ENCODE measurements at regions not wholly inside any gene's neighbourhood (a gene's known extent, or its start where the extent isn't known, plus 50 kb on each side); places are given as distances from the start of the nearest gene placed in this dataset.

- TF ChIP-seq, protein P1, sequence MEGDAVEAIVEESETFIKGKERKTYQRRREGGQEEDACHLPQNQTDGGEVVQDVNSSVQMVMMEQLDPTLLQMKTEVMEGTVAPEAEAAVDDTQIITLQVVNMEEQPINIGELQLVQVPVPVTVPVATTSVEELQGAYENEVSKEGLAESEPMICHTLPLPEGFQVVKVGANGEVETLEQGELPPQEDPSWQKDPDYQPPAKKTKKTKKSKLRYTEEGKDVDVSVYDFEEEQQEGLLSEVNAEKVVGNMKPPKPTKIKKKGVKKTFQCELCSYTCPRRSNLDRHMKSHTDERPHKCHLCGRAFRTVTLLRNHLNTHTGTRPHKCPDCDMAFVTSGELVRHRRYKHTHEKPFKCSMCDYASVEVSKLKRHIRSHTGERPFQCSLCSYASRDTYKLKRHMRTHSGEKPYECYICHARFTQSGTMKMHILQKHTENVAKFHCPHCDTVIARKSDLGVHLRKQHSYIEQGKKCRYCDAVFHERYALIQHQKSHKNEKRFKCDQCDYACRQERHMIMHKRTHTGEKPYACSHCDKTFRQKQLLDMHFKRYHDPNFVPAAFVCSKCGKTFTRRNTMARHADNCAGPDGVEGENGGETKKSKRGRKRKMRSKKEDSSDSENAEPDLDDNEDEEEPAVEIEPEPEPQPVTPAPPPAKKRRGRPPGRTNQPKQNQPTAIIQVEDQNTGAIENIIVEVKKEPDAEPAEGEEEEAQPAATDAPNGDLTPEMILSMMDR (IDR thresholded peaks at IDR 0.05; ENCODE audit: poor library complexity), result no peak
- TF ChIP-seq EZH2 (IDR thresholded peaks at IDR 0.05; ENCODE audit: borderline replicate concordance), result no peak
- no peak for TF ChIP-seq EZH2phosphoT487 (IDR thresholded peaks at IDR 0.05; ENCODE audit: low read depth, severe bottlenecking, unreplicated experiment)
Measured at GRCh38 chr11:121769191-121769590, 316.4 kb upstream of the SORL1-AS1 start.

Data from hepatocyte (in vitro differentiated cells).